ENCODE measurements at regions not wholly inside any gene's neighbourhood (a gene's known extent, or its start where the extent isn't known, plus 50 kb on each side); places are given as distances from the start of the nearest gene placed in this dataset.

- H3K4me2 ChIP-seq (ENCODE audit: low read length): no peak overlapping the region
- CTCF ChIA-PET: no interaction called here
Measured at GRCh38 chr18:44061438-44061837, 619.2 kb upstream of the SETBP1 start.

More at GRCh38 chr18:44061438-44061837, 619.2 kb upstream of the SETBP1 start:
- no peaks in the 10 kb centered on the region for H3K4me1 ChIP-seq (ENCODE audit: control insufficient read depth in 1 of 2, insufficient read depth in 2 of 2, low read length in 2 of 2)
- H3K27me3 ChIP-seq (ENCODE audit: insufficient read depth, low read length): no peaks in the 10 kb centered on the region
- H3K79me2 ChIP-seq (ENCODE audit: insufficient read depth, low read length): no peaks in the 10 kb centered on the region
- H3K9ac ChIP-seq (ENCODE audit: low read length): no peak overlapping the region
- ATAC-seq (no peak), DNase-seq (ENCODE audit: low read depth, low spot score) (no peak)
- no peaks in the 10 kb centered on the region; the same call in 1 of the 2 replicates for H4K20me1 ChIP-seq (ENCODE audit: insufficient read depth)
- RAD21 ChIA-PET (ENCODE audit: low non-redundant PET in 1 of 2, low total read pairs in 2 of 2, uncharacterized antibody in 2 of 2, unreplicated experiment in 2 of 2): no interaction called here
- no peak overlapping the region for H3K27ac ChIP-seq (ENCODE audit: low read depth, low read length)
- no peaks in the 10 kb centered on the region for H3K36me3 ChIP-seq (ENCODE audit: control insufficient read depth in 1 of 2, insufficient read depth in 2 of 2, low read length in 2 of 2)
- H3K9me3 ChIP-seq (ENCODE audit: control insufficient read depth in 1 of 2, insufficient read depth in 1 of 2, low read depth in 1 of 2, low read length in 2 of 2): peaks cover 16 to 18% of the 10 kb centered on the region in 2 experiments; a peak in 2 of 4 replicates
- no TSS peak for BruUV-seq (replicated peaks)
- no peak overlapping the region for H2AFZ ChIP-seq (ENCODE audit: low read depth, low read length, poor library complexity, severe bottlenecking)
- TF ChIP-seq POLR2A (IDR thresholded peaks at IDR 0.05; ENCODE audit: borderline replicate concordance, extremely low read depth, insufficient read depth, insufficient read length) (no peak), SIN3A (IDR thresholded peaks at IDR 0.05; ENCODE audit: low read depth) (no peak), POLR2AphosphoS5 (IDR thresholded peaks at IDR 0.05; ENCODE audit: low read depth, low read length) (no peak), ZFX (IDR thresholded peaks at IDR 0.05) (no peak), EZH2phosphoT487 (IDR thresholded peaks at IDR 0.05; ENCODE audit: borderline replicate concordance) (no peak), CEBPB (IDR thresholded peaks at IDR 0.05; ENCODE audit: low read depth) (no peak), ELF1 (IDR thresholded peaks at IDR 0.05; ENCODE audit: borderline replicate concordance, low read depth) (no peak), RAD21 (IDR thresholded peaks at IDR 0.05; ENCODE audit: low read depth) (no peak), SRF (IDR thresholded peaks at IDR 0.05; ENCODE audit: low read depth) (no peak), SP1 (IDR thresholded peaks at IDR 0.05; ENCODE audit: low read depth) (no peak), YY1 (IDR thresholded peaks at IDR 0.05; ENCODE audit: extremely low read depth, insufficient replicate concordance, low read depth, low read length) (no peak), ATF3 (IDR thresholded peaks at IDR 0.05) (no peak), REST (IDR thresholded peaks at IDR 0.05; ENCODE audit: low read depth) (no peak), EGR1 (IDR thresholded peaks at IDR 0.05; ENCODE audit: low read depth) (no peak), MAX (IDR thresholded peaks at IDR 0.05) (no peak), ZNF274 (IDR thresholded peaks at IDR 0.05; ENCODE audit: low read depth, low read length) (no peak), CBX3 (IDR thresholded peaks at IDR 0.05; ENCODE audit: low read depth) (no peak), EZH2 (IDR thresholded peaks at IDR 0.05) (no peak), FOSL1 (IDR thresholded peaks at IDR 0.05; ENCODE audit: low read depth) (no peak)
- H3K4me3 ChIP-seq (replicated peaks in 1 of 2; ENCODE audit: low read depth in 1 of 2, low read length in 2 of 2): no peak overlapping the region
- no peaks in the 10 kb centered on the region for H3K9me2 ChIP-seq (ENCODE audit: insufficient read depth)
- intact Hi-C loops (cut with micrococcal nuclease): no loop called here
- POLR2A ChIA-PET: no interaction called here

Measured in HCT116 (cell line).